ENCODE measurements at regions not wholly inside any gene's neighbourhood (a gene's known extent, or its start where the extent isn't known, plus 50 kb on each side); places are given as distances from the start of the nearest gene placed in this dataset.

DNA sequence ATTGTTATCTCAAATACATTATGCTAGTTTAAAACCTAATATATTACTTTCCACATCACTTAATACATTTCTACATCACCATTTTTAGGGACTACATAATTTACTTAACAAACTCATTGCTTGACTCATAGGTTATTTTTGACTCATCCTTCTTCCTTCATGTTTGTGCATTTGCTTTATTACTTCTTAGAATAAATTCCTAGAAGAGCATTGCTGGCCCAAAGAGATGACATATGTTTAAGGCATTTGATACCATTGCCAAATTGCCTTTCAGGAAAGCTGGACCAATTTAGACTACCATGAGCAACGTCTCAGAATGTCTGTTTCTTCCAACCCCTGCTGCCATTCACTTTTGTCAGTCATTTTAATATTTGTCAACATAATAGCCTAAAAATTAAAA is 905.8 kb downstream of the IGSF11 start:
- no peaks in the 10 kb centered on the region for H3K9me3 ChIP-seq (replicated peaks; ENCODE audit: insufficient read depth, low read length)
- no peak for DNase-seq
- no peaks in the 10 kb centered on the region for H3K9me2 ChIP-seq (replicated peaks; ENCODE audit: insufficient read depth, low read length)
- H2AFZ ChIP-seq (ENCODE audit: low read length): no peak overlapping the region
- H3K4me3 ChIP-seq (ENCODE audit: low read length): no peak overlapping the region
- no peaks in the 10 kb centered on the region for H4K20me1 ChIP-seq (ENCODE audit: insufficient read depth, low read length)
- H3K27ac ChIP-seq (ENCODE audit: low read length): no peak overlapping the region
- H3K4me1 ChIP-seq (ENCODE audit: low read length): no peaks in the 10 kb centered on the region
- H3F3A ChIP-seq (ENCODE audit: insufficient read depth, low read length): no peaks in the 10 kb centered on the region
- H3K36me3 ChIP-seq (replicated peaks; ENCODE audit: insufficient read depth, low read length): no peaks in the 10 kb centered on the region
- H3K27me3 ChIP-seq (replicated peaks; ENCODE audit: insufficient read depth, low read length): no peaks in the 10 kb centered on the region
- H3K9ac ChIP-seq (ENCODE audit: low read length): no peak overlapping the region
- TF ChIP-seq, protein P1, sequence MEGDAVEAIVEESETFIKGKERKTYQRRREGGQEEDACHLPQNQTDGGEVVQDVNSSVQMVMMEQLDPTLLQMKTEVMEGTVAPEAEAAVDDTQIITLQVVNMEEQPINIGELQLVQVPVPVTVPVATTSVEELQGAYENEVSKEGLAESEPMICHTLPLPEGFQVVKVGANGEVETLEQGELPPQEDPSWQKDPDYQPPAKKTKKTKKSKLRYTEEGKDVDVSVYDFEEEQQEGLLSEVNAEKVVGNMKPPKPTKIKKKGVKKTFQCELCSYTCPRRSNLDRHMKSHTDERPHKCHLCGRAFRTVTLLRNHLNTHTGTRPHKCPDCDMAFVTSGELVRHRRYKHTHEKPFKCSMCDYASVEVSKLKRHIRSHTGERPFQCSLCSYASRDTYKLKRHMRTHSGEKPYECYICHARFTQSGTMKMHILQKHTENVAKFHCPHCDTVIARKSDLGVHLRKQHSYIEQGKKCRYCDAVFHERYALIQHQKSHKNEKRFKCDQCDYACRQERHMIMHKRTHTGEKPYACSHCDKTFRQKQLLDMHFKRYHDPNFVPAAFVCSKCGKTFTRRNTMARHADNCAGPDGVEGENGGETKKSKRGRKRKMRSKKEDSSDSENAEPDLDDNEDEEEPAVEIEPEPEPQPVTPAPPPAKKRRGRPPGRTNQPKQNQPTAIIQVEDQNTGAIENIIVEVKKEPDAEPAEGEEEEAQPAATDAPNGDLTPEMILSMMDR (IDR thresholded peaks at IDR 0.05; ENCODE audit: low read length): no peak
- TF ChIP-seq EZH2phosphoT487 (IDR thresholded peaks at IDR 0.05; ENCODE audit: low read length) (no peak), EZH2 (optimal IDR thresholded peaks at IDR 0.05; ENCODE audit: low read depth, low read length) (no peak)
- no peaks in the 10 kb centered on the region for H3K79me2 ChIP-seq (ENCODE audit: low read length)
- H3K4me2 ChIP-seq (ENCODE audit: low read depth, low read length): no peak overlapping the region

DNA sequence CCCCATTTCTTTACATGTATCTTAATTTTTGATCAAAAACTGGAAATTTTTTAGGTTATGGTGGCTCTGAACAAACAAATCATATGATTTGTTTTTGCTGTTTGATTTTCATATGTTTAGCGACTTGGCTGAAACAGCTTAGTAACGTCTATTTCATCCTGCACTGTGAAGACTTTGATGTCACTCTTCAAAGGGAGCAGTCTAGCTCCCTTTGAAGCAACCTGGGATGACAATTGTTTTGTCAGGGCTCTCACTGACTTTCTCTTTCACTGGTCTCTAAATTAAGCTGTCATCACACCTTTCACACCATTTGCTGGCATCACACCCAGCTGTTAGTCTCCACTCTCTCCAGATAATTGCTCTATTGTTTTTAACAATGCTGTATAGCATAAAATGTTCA is 896.9 kb downstream of the IGSF11 start:
- H3F3A ChIP-seq (ENCODE audit: insufficient read depth, low read length): no peaks in the 10 kb centered on the region
- no peak for DNase-seq
- H3K9me2 ChIP-seq (replicated peaks; ENCODE audit: insufficient read depth, low read length): no peaks in the 10 kb centered on the region
- TF ChIP-seq EZH2phosphoT487 (IDR thresholded peaks at IDR 0.05; ENCODE audit: low read length) (no peak), EZH2 (optimal IDR thresholded peaks at IDR 0.05; ENCODE audit: low read depth, low read length) (no peak)
- TF ChIP-seq, protein P1 (IDR thresholded peaks at IDR 0.05; ENCODE audit: low read length): no peak
- H3K27ac ChIP-seq (ENCODE audit: low read length): no peak overlapping the region
- H4K20me1 ChIP-seq (ENCODE audit: insufficient read depth, low read length): no peaks in the 10 kb centered on the region
- no peak overlapping the region for H3K4me3 ChIP-seq (ENCODE audit: low read length)
- H2AFZ ChIP-seq (ENCODE audit: low read length): no peak overlapping the region
- no peak overlapping the region for H3K4me2 ChIP-seq (ENCODE audit: low read depth, low read length)
- H3K9me3 ChIP-seq (replicated peaks; ENCODE audit: insufficient read depth, low read length): no peaks in the 10 kb centered on the region
- H3K36me3 ChIP-seq (replicated peaks; ENCODE audit: insufficient read depth, low read length): no peaks in the 10 kb centered on the region
- no peaks in the 10 kb centered on the region for H3K79me2 ChIP-seq (ENCODE audit: low read length)
- no peaks in the 10 kb centered on the region for H3K27me3 ChIP-seq (replicated peaks; ENCODE audit: insufficient read depth, low read length)
- H3K4me1 ChIP-seq (ENCODE audit: low read length): no peaks in the 10 kb centered on the region
- no peak overlapping the region for H3K9ac ChIP-seq (ENCODE audit: low read length)

DNA sequence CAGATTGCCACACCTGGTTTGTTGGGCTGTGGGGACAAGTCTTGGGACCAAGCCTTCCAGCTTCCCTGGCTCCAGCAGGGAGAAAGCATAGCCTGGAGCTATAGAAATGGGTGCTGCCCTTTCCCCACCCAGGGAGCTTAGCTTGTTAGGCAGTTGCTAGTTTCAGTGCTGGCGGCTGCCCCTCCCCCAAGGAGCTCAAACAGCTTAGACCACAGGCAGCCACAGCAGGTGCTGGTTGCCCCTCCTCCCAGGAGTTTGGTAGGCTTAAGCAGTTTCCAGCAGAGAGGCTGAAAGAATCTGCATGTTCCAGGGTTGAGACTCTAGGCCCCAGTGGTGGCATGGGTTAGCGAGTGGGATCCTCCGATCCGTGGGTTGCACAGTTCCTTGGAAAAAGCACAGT is 889.7 kb downstream of the IGSF11 start:
- H3K9me3 ChIP-seq (replicated peaks; ENCODE audit: insufficient read depth, low read length): no peaks in the 10 kb centered on the region
- no peaks in the 10 kb centered on the region for H3K9me2 ChIP-seq (replicated peaks; ENCODE audit: insufficient read depth, low read length)
- no peak overlapping the region for H3K9ac ChIP-seq (ENCODE audit: low read length)
- no peak overlapping the region for H3K27ac ChIP-seq (ENCODE audit: low read length)
- H4K20me1 ChIP-seq (ENCODE audit: insufficient read depth, low read length): no peaks in the 10 kb centered on the region
- H3K4me2 ChIP-seq (ENCODE audit: low read depth, low read length): peak overlapping the region; percentile 19; the same call in 1 of the 2 replicates
- 0 out of 2 replicates have a peak, but pooled peaks cover 4% of the 10 kb centered on the region for H3F3A ChIP-seq (ENCODE audit: insufficient read depth, low read length)
- DNase-seq: peak; percentile 93
- H3K4me1 ChIP-seq (ENCODE audit: low read length): peaks cover 12% of the 10 kb centered on the region
- no peaks in the 10 kb centered on the region for H3K27me3 ChIP-seq (replicated peaks; ENCODE audit: insufficient read depth, low read length)
- H3K4me3 ChIP-seq (ENCODE audit: low read length): no peak overlapping the region
- TF ChIP-seq, protein P1 (IDR thresholded peaks at IDR 0.05; ENCODE audit: low read length): no peak
- no peak for TF ChIP-seq EZH2phosphoT487 (IDR thresholded peaks at IDR 0.05; ENCODE audit: low read length)
- no peak for TF ChIP-seq EZH2 (optimal IDR thresholded peaks at IDR 0.05; ENCODE audit: low read depth, low read length)
- no peaks in the 10 kb centered on the region for H3K36me3 ChIP-seq (replicated peaks; ENCODE audit: insufficient read depth, low read length)
- H2AFZ ChIP-seq (ENCODE audit: low read length): no peak overlapping the region
- no peaks in the 10 kb centered on the region for H3K79me2 ChIP-seq (ENCODE audit: low read length)

Measured in MM.1S (cell line).